GM18867 (cell line): ENCODE measurements at regions not wholly inside any gene's neighbourhood (a gene's known extent, or its start where the extent isn't known, plus 50 kb on each side); places are given as distances from the start of the nearest gene placed in this dataset.
"Not testable (repeated sequence)": the region's sequence is repeated elsewhere in the genome, so short reads cannot be mapped to it uniquely, and the experiment has no call there.

ENCODE experiments used
- ATAC-seq: cut with Tn5 transposase; IDR thresholded peaks from one replicate; pipeline ENCODE4 v1.9.1; 2021; ENCODE audit warnings: mild to moderate bottlenecking, moderate library complexity; ENCODE audit not compliant: unreplicated experiment

DNA sequence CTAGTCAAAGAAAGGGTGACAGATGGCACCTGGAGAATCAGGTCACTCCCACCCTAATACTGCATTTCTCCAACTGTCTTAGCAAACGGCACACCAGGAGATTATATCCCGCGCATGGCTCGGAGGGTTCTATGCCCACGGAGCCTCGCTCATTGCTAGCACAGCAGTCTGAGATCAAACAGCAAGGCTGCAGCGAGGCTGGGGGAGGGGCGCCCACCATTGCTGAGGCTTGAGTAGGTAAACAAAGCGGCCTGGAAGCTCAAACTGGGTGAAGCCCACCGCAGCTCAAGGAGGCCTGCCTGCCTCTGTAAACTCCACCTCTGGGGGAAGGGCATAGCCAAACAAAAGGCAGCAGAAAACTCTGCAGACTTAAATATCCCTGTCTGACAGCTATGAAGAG, 268.1 kb upstream of the GRM3 start:
- not testable (repeated sequence) for ATAC-seq

DNA sequence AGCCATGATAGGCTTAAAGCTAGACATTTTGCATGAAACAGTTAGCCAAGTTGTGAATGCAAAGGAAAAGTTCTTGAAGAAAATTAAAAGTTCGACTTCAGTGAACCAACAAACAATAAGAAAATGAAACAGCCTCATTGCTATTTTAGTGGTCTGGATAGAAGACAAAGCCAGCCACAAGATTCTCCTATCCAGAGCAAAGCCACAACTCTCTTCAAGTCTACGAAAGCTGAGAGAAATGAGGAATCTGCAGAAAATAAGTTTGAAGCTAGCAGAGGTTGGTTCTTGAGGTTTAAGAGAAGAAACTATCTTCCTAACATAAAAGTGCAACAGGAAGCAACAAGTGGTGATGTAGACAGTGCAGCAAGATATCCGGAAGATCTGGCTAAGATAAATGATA, 271.4 kb upstream of the GRM3 start:
- no peak for ATAC-seq

DNA sequence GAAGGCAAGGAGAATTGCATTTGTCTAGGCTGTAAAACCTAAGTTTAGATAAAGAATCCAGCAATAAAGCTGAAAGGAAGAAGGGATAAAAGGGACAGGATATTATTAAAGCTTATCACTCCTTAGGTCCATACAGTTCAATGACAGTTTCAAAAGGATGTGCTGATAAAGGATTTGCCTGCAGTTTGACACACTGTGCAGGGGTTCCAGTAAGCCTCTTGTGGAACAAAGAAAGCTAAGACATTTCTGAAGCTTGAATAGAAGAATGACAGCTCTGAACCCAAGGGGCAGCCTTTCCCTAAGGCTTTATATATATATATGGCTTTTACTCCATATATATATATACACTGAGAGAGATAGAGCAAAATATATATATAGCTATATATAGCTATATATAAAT, 276.8 kb upstream of the GRM3 start:
- no peak for ATAC-seq

DNA sequence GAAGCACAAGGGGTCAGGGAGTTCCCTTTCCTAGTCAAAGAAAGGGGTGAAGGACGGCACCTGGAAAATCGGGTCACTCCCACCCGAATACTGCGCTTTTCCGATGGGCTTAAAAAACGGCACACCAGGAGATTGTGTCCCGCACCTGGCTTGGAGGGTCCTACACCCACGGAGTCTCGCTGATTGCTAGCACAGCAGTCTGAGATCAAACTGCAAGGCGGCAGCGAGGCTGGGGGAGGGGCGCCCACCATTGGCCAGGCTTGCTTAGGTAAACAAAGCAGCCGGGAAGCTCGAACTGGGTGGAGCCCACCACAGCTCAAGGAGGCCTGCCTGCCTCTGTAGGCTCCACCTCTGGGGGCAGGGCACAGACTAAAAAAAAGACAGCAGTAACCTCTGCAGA, 303.3 kb upstream of the GRM3 start:
- not testable (repeated sequence) for ATAC-seq

DNA sequence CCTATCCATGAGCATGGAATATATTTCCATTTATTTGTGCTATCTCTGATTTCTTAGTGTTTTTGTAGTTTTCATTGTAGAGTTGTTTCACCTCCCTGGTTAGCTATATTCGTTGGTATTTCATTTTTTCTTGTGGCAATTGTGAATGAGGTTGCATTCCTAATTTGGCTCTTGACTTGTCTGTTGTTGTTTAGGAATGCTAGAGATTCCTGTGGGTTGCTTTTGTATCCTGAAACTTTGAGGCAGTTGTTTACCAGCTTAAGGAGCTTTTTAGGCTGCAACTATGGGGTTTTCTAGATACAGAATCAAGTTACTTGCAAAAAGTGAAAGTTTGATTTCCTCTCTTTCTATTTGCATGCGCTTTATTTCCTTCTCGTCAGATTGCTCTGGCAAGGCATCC, 304.7 kb upstream of the GRM3 start:
- no peak for ATAC-seq

DNA sequence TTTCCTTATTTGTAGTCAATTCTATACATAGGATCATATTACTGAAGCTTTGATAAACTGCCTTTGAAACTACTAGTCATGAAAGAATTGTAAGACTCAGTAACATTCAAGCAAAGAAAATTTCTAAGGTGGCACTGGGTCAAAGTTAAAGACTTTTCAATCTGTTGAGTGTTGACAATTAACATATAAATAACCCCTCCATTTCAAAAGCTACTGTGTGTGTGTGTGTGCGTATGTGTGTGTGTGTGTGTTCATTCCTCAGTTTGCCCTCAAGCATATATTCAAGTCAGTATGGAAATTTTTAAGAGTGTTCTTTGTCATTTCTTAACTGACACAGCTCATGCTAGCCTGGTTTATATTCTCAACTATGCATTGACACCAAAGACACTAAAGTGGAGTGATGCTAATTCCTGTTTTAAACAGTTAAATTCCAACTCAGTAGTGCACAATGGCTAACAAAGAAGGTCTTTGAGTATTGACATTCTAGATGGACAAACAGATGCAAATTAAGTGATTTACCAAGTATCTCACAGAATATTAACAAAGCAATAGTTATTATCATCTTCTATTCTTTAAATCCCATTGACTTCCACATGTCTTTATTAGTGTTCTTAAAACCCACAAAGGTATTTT, 314.8 kb upstream of the GRM3 start:
- ATAC-seq, result no peak

DNA sequence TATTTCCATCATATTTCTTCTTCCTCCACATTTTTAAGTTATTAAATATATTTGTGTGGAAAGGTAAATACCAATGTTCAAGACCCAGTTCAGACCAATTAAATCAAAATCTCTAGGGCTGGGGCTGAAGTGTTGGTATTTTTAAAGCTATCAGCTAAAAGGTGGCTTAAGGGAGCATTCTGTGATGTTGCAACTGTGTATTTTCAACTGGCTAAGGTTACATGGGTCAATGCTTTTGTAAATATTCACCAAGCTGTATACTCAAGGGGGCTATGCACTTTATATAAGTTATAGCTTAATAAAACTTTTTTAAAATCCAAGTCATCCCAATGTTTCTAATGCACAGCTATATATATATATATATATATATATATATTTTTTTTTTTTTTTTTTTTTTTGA, 316.9 kb upstream of the GRM3 start:
- ATAC-seq, result no peak

DNA sequence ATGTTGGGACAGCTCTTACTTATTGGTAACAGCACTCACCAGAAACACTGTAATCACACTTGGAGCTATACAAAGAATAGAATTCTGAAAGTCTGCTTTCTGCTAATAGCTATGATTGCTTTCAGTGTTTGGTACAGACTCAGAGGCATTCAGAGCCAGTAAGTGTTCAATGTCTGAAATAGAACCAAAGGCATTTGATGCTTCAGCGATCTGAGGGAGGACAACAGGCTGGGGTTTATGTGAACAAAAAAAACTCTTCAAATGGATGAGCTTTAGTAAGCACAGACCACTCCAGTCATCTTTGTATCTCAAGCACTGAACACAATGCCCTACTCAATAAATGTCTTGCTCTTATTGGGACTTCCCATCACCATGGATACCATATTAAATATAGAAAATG, 322.8 kb upstream of the GRM3 start:
- ATAC-seq, result no peak

DNA sequence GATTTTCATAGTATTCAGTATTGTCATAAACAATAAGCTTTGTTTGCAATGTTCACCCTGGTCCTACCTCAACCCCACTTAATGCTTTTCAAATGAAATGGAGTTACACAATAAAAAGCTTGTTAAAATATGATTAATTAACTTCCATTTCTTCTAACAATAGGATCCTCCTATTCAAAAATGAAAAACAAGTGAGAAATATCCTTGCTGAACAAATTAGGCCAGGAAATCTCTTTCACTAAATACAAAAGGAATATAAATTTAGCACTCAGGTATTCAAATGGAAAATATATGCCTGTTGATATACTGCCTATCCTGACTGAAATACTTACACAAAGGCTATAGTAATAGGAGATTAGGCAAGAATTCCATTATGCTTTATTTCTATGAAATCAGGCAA, 323.4 kb upstream of the GRM3 start:
- no peak for ATAC-seq

DNA sequence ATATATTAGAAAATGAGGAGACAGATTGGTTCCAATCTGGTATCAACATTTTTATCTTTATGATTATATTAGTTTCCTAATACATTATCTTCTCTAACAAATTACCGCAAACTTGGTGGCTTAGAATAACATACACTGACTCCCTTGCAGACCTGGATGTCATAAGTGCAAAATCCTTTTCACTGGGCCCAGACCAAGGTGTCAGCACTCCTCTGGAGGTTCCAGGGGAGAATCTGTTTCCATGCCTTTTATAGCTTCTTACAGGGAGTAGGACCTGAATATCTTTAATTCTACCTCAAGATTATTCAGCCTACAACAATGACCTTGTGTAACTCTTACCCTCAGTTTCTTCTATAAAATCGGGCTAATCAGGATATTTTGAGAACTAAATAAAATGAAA, 329.9 kb upstream of the GRM3 start:
- no peak for ATAC-seq

DNA sequence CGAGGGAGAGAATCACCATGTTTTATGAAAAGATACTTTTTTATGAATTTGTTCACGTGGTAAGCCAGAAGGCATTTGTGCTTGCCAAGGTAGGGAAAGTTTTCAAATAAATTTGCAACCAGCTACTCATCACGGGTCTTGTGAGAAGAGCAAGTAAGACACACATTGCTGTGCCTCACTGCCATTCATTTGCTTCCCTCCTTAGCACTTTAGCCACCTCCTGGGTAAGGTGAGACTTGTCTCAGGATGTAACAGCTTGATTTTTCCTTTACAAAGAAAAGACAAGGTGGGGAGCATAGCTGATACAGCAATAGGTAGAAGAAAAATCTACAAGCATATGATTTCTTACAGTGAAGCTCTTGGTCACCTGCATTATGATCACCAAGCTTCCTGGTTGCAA, 342.4 kb upstream of the GRM3 start:
- ATAC-seq, result no peak

DNA sequence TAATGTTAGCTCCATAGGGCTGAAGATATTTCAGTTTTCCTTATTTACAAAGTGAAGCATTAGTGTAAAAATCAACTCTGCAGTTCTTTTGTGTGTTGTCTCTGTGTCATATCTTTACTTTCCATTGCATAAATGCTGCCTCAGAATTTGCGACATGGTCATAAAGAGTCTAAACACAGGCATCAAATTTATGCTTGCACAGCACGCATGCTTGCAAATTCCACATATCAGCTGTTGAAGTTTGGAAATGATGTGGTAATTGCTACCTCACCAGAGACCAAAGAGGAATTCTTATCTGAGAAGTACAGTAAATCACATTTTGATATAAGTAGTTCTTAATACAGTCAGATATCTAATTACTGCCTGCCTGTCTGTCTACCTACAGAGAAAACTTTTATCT, 348.2 kb upstream of the GRM3 start:
- no peak for ATAC-seq

DNA sequence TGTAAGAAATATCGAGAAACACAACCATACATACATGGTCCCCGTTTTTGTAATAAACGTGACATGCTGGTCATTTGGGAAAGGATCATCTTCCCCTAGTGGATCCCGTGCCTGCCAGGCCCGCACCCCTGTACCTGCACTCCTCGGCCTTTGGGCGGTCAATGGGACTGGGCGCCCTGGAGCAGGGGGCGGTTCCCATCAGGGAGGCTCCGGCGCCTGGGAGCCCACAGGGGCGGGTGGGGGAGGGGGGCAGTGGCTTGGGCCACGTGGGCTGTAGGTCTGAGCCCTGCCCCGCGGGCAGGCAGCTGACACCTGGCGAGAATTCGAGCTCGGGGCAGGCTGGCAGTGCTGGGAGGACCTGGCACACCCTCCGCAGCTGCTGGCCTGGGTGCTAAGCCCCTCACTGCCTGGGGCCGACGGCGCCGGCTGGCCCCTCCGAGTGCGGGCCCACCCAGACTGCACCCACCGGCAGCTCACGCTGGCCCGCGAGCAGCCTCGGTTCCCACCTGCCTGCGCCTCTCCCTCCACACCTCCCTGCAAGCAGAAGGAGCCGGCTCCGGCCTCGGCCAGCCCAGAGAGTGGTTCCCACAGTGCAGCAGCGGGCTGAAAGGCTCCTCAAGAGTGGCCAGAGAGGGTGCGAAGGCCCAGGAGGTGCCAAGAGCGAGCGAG, 361.6 kb upstream of the GRM3 start:
- ATAC-seq, result no peak

DNA sequence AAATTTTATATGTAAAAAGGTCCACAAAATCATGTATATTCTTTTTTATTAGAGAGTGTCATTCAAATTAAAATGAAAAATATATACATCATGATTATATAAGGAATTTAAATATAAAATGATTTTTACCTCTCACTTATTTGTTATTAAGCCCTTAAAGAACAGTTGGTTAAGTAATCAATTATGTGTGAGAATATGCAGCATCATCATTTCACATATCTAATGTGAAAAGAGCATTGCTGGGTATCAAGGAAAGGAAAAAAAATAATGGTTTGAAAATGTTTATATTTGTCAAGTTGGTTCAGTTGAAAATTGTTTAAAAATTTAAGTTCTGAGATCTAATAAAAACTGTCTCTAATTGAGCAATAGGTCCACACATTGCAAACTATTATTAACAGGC, 363.6 kb upstream of the GRM3 start:
- no peak for ATAC-seq

DNA sequence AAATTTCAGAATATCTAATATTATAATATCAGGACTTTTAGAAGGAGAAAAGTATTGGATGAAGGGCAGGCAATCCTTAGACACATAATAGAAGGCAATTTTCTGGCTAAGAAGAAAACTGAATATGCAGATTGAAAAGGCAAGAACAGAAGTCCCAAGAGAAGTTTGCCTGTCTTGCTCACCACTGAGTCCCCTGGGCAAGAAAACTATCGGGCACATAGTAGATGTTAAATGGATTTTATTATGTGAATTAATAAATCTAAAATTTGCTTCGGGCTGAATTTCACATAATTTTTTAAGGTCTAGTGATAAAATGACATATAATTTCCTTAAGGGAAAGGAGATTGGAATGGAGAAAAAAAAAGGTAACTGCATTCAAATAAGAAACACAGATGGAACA, 380.9 kb upstream of the GRM3 start:
- no peak for ATAC-seq

DNA sequence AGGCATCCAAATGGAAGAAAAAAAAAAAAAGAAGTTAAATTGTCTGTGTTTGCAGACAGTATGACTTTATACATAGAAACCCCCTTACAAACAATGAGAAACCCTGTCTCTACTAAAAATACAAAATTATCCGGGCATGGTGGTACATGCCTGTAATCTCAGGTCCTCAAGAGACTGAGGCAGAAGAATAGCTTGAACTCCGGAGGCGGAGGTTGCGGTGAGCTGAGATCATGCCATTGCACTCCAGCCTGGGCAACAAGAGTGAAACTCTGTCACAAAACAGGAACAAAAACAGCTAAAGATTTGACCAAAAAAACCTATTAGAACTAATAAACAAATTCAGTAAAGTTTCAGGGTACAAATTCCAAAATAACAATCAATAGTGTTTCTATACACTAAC, 385.8 kb upstream of the GRM3 start:
- ATAC-seq, result no peak

DNA sequence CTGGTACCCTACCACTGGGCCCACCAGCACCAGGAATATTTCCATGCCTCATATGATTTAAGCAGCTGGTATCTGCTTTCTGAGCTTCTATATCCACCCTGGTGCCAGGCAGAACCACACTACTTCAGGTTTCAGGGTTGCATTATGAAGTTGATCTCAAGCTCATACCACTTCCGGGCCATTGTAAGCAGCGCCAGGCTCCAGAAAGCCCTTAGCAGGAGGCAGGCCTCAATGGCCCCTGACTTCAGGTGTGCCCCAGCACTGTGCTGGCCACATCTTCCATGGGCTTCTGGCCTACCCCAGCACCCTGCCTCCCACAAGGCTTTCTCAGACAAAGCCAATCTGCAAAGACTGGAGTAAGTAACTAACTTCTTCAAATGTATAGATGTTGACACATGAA, 391.3 kb upstream of the GRM3 start:
- ATAC-seq, result no peak

DNA sequence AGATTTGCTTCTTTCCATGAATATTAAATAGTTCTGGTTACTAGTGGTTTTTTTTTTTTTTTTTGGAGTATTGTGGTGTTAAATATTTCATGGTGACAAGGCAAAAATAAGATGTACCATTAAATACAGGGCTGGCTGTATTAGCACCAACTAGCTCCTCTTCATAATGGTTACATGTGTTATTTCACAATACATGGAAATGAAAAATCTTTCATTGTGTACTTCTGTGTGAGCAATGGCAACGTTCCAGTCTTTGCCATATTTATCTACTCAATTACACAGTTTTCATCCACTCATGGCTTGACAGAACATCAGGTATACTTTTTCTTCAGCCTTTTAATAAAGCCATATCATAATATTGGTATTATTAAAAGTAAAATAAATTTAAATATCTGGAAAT, 394.7 kb upstream of the GRM3 start:
- no peak for ATAC-seq

DNA sequence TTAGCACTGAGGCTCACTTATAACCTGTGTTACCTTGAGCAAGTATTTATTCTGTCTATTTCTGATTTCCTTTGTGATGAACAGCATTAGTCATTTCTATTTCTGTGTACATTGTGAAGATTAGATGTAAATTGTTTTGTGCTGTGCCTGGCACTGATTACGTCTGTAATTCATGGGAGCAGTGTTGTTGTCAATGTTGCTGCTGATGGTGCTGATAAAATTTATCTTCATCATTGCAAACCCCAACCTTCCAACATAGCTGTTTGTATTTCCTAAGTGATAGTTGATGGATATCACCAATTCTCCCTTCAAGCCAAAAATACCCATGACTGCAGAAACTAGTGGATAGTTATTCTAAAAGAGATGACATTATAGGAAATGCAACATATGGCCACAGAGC, 400.5 kb upstream of the GRM3 start:
- ATAC-seq, result no peak

DNA sequence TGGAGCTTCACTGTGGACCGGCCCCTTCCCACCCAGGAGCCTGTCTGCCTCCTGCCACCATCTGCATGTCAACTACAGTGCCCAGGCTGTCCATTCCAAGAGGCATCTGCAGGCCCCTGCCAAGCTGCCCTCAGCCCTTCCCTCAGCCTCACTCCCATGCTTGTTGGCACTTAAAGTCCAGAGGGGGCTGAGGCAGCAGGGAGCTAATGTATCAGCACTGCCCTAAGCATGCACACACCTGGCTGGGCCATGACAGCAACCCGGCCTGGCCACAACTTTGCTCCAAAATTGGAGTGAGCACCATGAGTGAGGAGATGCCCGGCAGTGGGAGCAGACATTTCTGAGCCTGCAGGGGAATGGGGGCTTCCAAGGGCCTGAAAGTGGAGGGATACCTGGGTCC, 417.5 kb upstream of the GRM3 start:
- ATAC-seq, result no peak

DNA sequence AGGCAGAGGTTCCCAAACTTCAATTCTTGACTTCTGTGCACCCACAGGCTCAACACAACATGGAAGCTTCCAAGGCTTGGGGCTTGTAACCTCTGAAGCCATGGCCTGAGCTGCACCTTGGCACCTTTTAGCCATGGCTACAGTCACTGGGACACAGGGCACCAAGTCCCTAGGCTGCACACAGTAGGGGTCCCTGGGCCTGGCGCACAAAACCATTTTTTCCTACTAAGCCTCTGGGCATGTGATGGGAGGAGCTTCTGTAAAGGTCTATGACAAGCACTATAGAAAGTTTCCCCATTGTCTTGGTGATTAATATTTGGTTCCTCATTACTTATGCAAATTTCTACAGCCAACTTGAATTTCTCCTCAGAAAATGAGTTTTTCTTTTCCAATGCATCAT, 420.9 kb upstream of the GRM3 start:
- ATAC-seq, result no peak

DNA sequence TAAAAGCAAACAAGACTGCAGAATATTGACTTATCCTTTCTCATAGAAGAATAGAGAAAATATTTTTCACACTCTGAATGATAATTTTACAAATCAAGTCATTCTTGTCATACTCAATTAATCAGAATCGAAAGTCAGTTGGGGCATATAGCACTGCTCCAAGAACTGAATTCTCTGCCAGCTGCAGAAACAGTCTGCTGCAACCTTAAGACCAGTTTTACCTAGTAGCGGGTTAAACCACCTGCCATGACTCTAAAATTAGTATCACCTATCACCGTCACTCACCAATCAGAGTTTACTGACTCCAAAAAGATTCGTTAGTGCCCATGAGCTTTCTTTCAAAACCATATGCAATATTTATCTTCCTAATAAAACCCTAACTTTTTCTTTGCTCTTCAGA, 429.0 kb upstream of the GRM3 start:
- no peak for ATAC-seq

DNA sequence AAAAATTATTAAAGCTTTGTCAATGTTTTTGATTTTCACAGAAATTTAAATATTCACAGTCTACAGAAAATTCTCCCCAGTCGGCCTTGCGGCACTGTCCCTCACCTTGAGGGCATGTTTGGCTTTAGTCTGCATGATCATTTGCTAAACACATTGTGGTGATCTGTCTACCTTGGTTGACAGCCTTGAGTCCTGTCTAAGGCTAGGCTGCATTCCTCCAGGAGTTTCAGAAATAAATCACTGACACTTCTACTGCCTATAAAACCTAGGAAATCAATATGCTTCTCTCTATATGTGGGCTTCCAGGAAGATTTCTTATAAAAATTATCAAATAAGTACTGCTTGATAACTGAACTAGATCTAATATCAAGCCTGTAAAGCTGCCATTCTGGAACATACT, 430.7 kb upstream of the GRM3 start:
- no peak for ATAC-seq
